CD14-positive monocyte (primary cell): ENCODE measurements at regions not wholly inside any gene's neighbourhood (a gene's known extent, or its start where the extent isn't known, plus 50 kb on each side); places are given as distances from the start of the nearest gene placed in this dataset.

Experiments
- DNase-seq, 3 donors: peaks; one replicate each; pipeline ENCODE4 v3.0.0-alpha.2; 2011 to 2022
- H2AFZ ChIP-seq: 2 replicates; pipeline ENCODE4 v1.6.0; 2012; ENCODE audit warnings: mild to moderate bottlenecking, low read depth, low read length, inconsistent platforms; ENCODE audit not compliant: insufficient read depth, poor library complexity, severe bottlenecking
- H3K27ac ChIP-seq, 2 donors: 1 replicate in 1 of 2; 2 replicates in 1 of 2; pipeline ENCODE4 v1.5.1; 2012 to 2013; ENCODE audit warnings: low read length in 2 of 2, control low read depth in 1 of 2, inconsistent platforms in 1 of 2, low read depth in 1 of 2, mild to moderate bottlenecking in 1 of 2
- H3K27me3 ChIP-seq, 2 donors: one replicate each; pipeline versions ENCODE4 v1.6.0 to v1.6.1; 2011 to 2013; ENCODE audit warnings: low read length in 2 of 2; ENCODE audit not compliant: control insufficient read depth in 2 of 2, insufficient read depth in 2 of 2
- H3K36me3 ChIP-seq, 2 donors: replicated peaks in 1 of 2; 1 replicate in 1 of 2; 2 replicates in 1 of 2; pipeline versions ENCODE4 v1.5.1 to v1.6.1; 2012 to 2013; ENCODE audit warnings: low read length in 2 of 2, control low read depth in 1 of 2, inconsistent platforms in 1 of 2, mild to moderate bottlenecking in 1 of 2; ENCODE audit not compliant: insufficient read depth in 2 of 2, control insufficient read depth in 1 of 2
- H3K4me1 ChIP-seq, 2 donors: 1 replicate in 1 of 2; 2 replicates in 1 of 2; pipeline versions ENCODE4 v1.5.1 to v1.6.1; 2012 to 2013; ENCODE audit warnings: low read length in 2 of 2, control low read depth in 1 of 2, inconsistent platforms in 1 of 2, mild to moderate bottlenecking in 1 of 2, moderate library complexity in 1 of 2; ENCODE audit not compliant: insufficient read depth in 2 of 2, control insufficient read depth in 1 of 2
- H3K4me2 ChIP-seq: replicated peaks from 2 replicates; pipeline ENCODE3; 2012; ENCODE audit warnings: low read length, moderate library complexity, mild to moderate bottlenecking; ENCODE audit not compliant: poor library complexity, severe bottlenecking; ENCODE audit errors: extremely low read depth
- H3K4me3 ChIP-seq, 3 experiments: fragments of 200-600 bp in 1 of 3; sonication (generic) in 1 of 3; replicated peaks in 1 of 3; 1 replicate in 2 of 3; 2 replicates in 1 of 3; pipeline ENCODE4 v1.5.1; 2011 to 2013; ENCODE audit warnings: low read length in 3 of 3, mild to moderate bottlenecking in 3 of 3, control low read depth in 2 of 3, low read depth in 2 of 3, inconsistent platforms in 1 of 3, moderate library complexity in 1 of 3
- H3K79me2 ChIP-seq: 2 replicates; pipeline ENCODE4 v1.6.0; 2012; ENCODE audit warnings: mild to moderate bottlenecking, control low read depth, inconsistent platforms, low read length, moderate library complexity; ENCODE audit not compliant: insufficient read depth
- H3K9ac ChIP-seq: 2 replicates; pipeline ENCODE4 v1.6.0; 2017; ENCODE audit warnings: low read length, mild to moderate bottlenecking; ENCODE audit not compliant: insufficient read depth, poor library complexity, severe bottlenecking
- H3K9me3 ChIP-seq, 2 donors: replicated peaks in 1 of 2; 1 replicate in 1 of 2; 2 replicates in 1 of 2; pipeline versions ENCODE4 v1.5.1 to v1.6.1; 2012 to 2013; ENCODE audit warnings: low read length in 2 of 2, control low read depth in 1 of 2; ENCODE audit not compliant: control insufficient read depth in 1 of 2, insufficient read depth in 1 of 2
- H4K20me1 ChIP-seq: 2 replicates; pipeline ENCODE4 v1.6.0; 2012; ENCODE audit warnings: mild to moderate bottlenecking, low read length, control low read depth, moderate library complexity; ENCODE audit not compliant: insufficient read depth
- H3K27ac Mint-ChIP-seq, 7 donors: one replicate each; pipeline ENCODE4 v1.8.0; 2020; ENCODE audit warnings: mild to moderate bottlenecking in 7 of 7, mixed read lengths in 7 of 7, moderate library complexity in 6 of 7, inconsistent platforms in 2 of 7
- H3K27me3 Mint-ChIP-seq, 3 donors: one replicate each; pipeline ENCODE4 v1.8.0; 2021 to 2022; ENCODE audit warnings: low read depth in 3 of 3, mild to moderate bottlenecking in 3 of 3, mixed read lengths in 3 of 3, moderate library complexity in 3 of 3, inconsistent platforms in 1 of 3
- H3K36me3 Mint-ChIP-seq, 2 donors: one replicate each; pipeline ENCODE4 v1.8.0; 2020; ENCODE audit warnings: mixed read lengths in 2 of 2, inconsistent platforms in 1 of 2, mild to moderate bottlenecking in 1 of 2
- H3K4me1 Mint-ChIP-seq: one replicate; pipeline ENCODE4 v1.8.0; 2020; ENCODE audit warnings: mild to moderate bottlenecking, mixed read lengths
- H3K4me3 Mint-ChIP-seq, 2 donors: one replicate each; pipeline ENCODE4 v1.8.0; 2020; ENCODE audit warnings: mild to moderate bottlenecking in 2 of 2, mixed read lengths in 2 of 2, moderate library complexity in 1 of 2
- H3K9me3 Mint-ChIP-seq, 7 donors: one replicate each; pipeline ENCODE4 v1.8.0; 2020 to 2022; ENCODE audit warnings: mixed read lengths in 7 of 7, mild to moderate bottlenecking in 6 of 7, moderate library complexity in 6 of 7, inconsistent platforms in 2 of 7
- WGBS: methylation state at CpG from one replicate; pipeline ENCODE4 v1.1.5; 2013; ENCODE audit warnings: missing lambda C conversion rate; ENCODE audit not compliant: insufficient coverage; 5-methylcytosine and 5-hydroxymethylcytosine counted together
- intact Hi-C, 2 donors: fragments of 100-400 bp; cut with micrococcal nuclease; formaldehyde crosslinking; loops; one replicate each; pipeline versions ENCODE4 v1.15.0 to v1.15.1; 2023
- TF ChIP-seq, protein P1 (sequence below): fragments of 200-600 bp; IDR thresholded peaks from one replicate; pipeline ENCODE4 v1.8.0; 2022; ENCODE audit warnings: antibody characterized with exemption, mild to moderate bottlenecking

DNA sequence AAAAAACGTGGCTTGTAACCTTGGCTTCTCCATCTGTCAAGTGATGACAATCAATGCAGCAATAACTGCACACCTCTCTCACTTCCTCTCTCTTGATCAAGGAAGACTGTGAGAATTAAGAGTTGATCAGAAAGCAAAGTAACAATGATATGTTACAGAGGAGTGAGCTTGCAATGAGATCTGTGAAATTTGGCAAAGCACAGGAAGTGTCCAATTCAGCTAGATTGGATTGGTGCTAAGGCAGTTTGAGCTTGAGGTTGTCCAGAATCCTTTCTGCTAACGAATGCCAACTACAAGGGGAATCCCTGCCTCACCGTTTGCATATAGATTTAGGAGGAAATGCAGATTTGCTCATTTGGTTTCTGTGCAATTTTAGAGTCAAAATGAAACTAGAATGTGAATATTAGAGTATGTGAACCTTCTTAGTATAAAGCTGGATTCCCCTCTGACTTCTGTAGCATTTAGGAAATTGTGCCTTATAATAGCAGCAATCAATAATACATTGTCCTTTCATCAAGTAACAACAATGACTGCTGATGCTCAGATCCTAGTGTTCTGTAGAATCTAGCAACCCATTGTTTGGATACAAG, 346.4 kb downstream of the PTTG2 start:
- intact Hi-C loops, result no loop called here
- no peak overlapping the region for H3K27ac ChIP-seq

DNA sequence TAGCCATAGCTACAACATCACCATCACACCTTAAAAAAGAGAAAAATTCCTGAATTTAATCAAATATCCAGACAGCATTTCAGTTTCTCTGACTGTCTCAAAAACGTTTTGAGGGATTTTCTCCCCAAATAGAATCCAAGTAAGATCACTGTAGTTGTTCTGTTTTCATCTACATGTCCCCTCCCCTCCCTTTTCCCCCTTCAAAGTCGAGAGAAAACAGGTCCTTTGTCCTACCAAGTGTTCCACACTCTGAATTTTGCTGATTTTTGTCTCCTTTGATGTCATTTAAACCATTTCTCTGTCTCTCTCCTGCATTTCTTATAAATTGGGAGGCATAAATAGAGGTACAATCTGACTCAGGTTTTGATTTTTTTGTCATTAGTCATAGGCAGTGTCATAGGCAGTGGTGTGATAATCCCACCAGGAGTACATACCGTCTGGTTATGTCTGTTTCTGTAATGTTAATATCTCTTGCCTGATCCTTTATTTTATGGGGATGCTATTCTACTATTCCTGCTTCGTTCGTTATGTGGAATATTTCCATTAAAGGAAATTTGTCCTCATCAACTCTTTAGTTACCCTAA, 348.6 kb downstream of the PTTG2 start:
- H3K27ac Mint-ChIP-seq, result no peak overlapping the region
- H2AFZ ChIP-seq, result no peak overlapping the region
- no peak overlapping the region for H3K9ac ChIP-seq
- no peaks in the 10 kb centered on the region for H4K20me1 ChIP-seq
- no peak overlapping the region for H3K4me3 ChIP-seq
- no peak overlapping the region for H3K27ac ChIP-seq
- no peaks in the 10 kb centered on the region for H3K36me3 Mint-ChIP-seq
- no peaks in the 10 kb centered on the region for H3K27me3 ChIP-seq
- H3K4me3 Mint-ChIP-seq, result no peak overlapping the region
- no CpG with 5 or more reads among the region's 5 CpGs for WGBS
- peaks cover 10% of the 10 kb centered on the region for H3K4me1 Mint-ChIP-seq
- H3K27me3 Mint-ChIP-seq, result peaks cover 0 to 2% (median 1%) of the 10 kb centered on the region in 3 donors
- H3K4me1 ChIP-seq, result peaks cover 5 to 7% of the 10 kb centered on the region in 2 donors
- no peaks in the 10 kb centered on the region for H3K36me3 ChIP-seq
- H3K9me3 ChIP-seq, result no peaks in the 10 kb centered on the region
- DNase-seq, result no peak
- TF ChIP-seq, protein P1, sequence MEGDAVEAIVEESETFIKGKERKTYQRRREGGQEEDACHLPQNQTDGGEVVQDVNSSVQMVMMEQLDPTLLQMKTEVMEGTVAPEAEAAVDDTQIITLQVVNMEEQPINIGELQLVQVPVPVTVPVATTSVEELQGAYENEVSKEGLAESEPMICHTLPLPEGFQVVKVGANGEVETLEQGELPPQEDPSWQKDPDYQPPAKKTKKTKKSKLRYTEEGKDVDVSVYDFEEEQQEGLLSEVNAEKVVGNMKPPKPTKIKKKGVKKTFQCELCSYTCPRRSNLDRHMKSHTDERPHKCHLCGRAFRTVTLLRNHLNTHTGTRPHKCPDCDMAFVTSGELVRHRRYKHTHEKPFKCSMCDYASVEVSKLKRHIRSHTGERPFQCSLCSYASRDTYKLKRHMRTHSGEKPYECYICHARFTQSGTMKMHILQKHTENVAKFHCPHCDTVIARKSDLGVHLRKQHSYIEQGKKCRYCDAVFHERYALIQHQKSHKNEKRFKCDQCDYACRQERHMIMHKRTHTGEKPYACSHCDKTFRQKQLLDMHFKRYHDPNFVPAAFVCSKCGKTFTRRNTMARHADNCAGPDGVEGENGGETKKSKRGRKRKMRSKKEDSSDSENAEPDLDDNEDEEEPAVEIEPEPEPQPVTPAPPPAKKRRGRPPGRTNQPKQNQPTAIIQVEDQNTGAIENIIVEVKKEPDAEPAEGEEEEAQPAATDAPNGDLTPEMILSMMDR, result no peak
- H3K79me2 ChIP-seq, result no peaks in the 10 kb centered on the region
- peaks cover 0 to 7% (median 3%) of the 10 kb centered on the region in 7 donors for H3K9me3 Mint-ChIP-seq
- no peak overlapping the region for H3K4me2 ChIP-seq
- intact Hi-C loops, result no loop called here

More for the DNA sequence above, 346.4 kb downstream of the PTTG2 start:
- Mint-ChIP-seq H3K27me3 (peaks cover 0 to 2% (median 0%) of the 10 kb centered on the region in 3 donors), H3K4me3 (no peak overlapping the region), H3K36me3 (no peaks in the 10 kb centered on the region), H3K4me1 (peaks cover 9% of the 10 kb centered on the region), H3K9me3 (peaks cover 6 to 22% (median 14%) of the 10 kb centered on the region in 7 donors), H3K27ac (no peak overlapping the region)
- no peaks in the 10 kb centered on the region for H4K20me1 ChIP-seq
- no peak overlapping the region for H2AFZ ChIP-seq
- H3K4me1 ChIP-seq, result peaks cover 5 to 7% of the 10 kb centered on the region in 2 donors
- H3K79me2 ChIP-seq, result no peaks in the 10 kb centered on the region
- WGBS, result 33% methylated on average over 1 of the region's 3 CpGs
- no peak for DNase-seq
- TF ChIP-seq, protein P1, result no peak
- no peaks in the 10 kb centered on the region for H3K27me3 ChIP-seq
- no peak overlapping the region for H3K4me3 ChIP-seq
- H3K36me3 ChIP-seq, result no peaks in the 10 kb centered on the region
- no peak overlapping the region for H3K4me2 ChIP-seq
- H3K9ac ChIP-seq, result no peak overlapping the region
- peaks cover 12 to 13% of the 10 kb centered on the region in 2 donors for H3K9me3 ChIP-seq
